ENCODE measurements at regions not wholly inside any gene's neighbourhood (a gene's known extent, or its start where the extent isn't known, plus 50 kb on each side); places are given as distances from the start of the nearest gene placed in this dataset.

DNA sequence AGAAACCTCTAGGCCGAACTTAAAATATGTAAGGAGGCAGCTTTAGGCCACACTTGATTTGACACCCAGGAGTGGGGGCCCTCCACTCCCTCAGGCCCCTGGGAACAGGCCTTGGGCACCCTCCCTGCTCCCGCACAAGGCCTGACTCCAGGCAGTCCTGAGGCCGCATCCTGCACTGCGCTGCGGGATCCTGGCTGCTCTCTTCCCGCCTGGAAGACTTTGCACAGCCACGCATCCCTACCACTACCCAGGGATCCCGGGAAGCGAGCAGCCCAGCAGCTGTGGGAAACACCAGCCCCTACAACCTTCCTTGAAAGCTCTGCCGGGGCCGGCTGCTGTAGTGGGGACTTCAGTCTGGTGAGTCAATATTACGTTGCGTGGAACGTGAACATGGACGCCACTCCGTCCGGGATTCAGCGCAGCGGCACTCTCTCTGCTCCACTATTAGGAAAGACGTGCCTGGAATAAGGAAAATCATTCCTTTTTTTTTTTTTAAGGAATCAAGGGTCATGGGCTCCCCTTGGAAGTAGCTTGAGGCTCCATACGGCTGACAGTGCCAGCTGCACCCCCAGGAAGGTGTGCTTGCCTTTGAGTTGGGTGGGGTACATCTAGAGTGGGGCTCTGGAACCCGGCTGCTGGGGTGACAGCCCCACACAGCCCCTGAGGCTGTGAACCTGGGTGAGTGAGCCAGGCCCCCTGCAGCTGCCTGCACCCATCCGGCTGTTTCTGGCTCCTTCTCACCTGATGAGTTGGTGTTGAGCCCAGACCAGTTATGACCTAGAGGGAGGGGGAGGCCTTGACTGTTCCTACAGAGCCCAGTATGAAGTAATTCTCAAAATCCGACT is 119.2 kb upstream of the TMEM18 start:
- no peaks in the 10 kb centered on the region for H3K36me3 ChIP-seq (ENCODE audit: control insufficient read depth, insufficient read depth, low read length)
- CTCF ChIA-PET = interaction anchor here (0.6 kb wide), 1 partner anchor 12 kb away, joined by 3 read pairs; no protein-coding TSS in a partner anchor
- no peaks in the 10 kb centered on the region for H3K27me3 ChIP-seq (ENCODE audit: control insufficient read depth, insufficient read depth, low read length)
- POLR2A ChIA-PET = no interaction called here
- no peak for DNase-seq (ENCODE audit: low read depth)
- TF ChIP-seq, protein P1, sequence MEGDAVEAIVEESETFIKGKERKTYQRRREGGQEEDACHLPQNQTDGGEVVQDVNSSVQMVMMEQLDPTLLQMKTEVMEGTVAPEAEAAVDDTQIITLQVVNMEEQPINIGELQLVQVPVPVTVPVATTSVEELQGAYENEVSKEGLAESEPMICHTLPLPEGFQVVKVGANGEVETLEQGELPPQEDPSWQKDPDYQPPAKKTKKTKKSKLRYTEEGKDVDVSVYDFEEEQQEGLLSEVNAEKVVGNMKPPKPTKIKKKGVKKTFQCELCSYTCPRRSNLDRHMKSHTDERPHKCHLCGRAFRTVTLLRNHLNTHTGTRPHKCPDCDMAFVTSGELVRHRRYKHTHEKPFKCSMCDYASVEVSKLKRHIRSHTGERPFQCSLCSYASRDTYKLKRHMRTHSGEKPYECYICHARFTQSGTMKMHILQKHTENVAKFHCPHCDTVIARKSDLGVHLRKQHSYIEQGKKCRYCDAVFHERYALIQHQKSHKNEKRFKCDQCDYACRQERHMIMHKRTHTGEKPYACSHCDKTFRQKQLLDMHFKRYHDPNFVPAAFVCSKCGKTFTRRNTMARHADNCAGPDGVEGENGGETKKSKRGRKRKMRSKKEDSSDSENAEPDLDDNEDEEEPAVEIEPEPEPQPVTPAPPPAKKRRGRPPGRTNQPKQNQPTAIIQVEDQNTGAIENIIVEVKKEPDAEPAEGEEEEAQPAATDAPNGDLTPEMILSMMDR (IDR thresholded peaks at IDR 0.05; ENCODE audit: insufficient read depth, low read depth, low read length) = no peak
- H3K4me3 ChIP-seq (ENCODE audit: low read depth, low read length) = no peak overlapping the region

DNA sequence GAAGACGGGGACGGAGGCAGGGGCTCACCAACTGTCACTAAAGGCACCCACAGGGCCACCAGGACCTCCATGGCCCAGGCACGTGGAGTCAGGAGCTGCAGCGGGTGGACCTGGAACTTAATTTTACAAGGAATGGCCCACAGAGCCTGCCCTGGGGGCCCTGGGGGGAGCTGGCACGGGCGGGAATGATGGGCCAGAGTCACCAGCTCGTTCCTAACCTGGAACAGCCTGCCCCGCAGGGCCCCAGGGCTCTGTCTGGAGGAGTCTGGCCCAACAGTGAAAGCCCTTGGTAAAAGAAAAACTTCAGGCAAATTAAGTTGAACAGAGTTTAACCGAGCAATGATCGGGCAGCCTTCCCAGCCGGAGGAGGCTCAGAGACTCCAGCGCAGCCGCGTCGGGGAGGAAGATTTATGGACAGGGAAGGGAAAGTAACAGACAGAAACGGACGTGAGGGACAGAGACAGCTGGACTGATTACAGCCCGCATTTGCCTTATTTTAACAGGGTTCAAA is 118.4 kb upstream of the TMEM18 start:
- Histone ChIP-seq H3K36me3 (ENCODE audit: control insufficient read depth, insufficient read depth, low read length) (no peaks in the 10 kb centered on the region), H3K4me3 (ENCODE audit: low read depth, low read length) (no peak overlapping the region), H3K27me3 (ENCODE audit: control insufficient read depth, insufficient read depth, low read length) (no peaks in the 10 kb centered on the region)
- POLR2A ChIA-PET = no interaction called here
- TF ChIP-seq, protein P1 (IDR thresholded peaks at IDR 0.05; ENCODE audit: insufficient read depth, low read depth, low read length) = no peak
- DNase-seq (ENCODE audit: low read depth) = no peak
- CTCF ChIA-PET = interaction anchor here (0.6 kb wide), 1 partner anchor 13 kb away, joined by 3 read pairs; no protein-coding TSS in a partner anchor

DNA sequence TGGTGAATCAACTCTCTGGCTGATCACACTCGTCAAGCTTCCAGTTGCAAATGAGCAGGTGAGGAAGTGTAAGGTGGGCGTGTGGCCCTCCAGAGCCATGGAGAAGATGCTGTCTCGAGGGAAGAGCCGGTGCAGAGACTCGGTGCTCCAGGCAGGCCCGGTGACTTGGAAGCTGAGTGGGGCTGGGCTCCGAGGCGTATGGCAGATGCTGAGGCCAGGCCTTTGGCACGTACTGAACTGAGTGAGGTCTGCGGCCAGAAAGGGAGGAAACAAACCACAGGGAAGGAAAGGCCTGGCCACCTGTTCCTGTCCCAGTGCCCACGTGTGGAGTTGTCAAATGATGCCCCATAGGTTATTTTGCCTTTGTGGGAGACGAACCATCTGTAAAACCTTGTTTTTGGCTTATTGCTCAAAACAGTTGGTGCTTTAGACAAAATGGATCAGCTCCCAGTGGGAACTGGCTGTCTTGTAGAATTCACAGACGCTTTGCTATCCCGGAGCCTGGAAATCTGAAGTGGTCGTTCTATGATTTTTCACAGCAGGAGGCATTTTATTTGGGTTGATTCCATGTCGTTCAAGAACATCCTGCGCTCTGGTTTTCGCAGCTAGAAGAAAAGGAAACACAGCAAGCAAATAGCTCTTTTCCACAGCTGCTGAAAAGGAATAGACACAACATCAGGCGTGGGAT is 117.5 kb upstream of the TMEM18 start:
- POLR2A ChIA-PET = no interaction called here
- DNase-seq (ENCODE audit: low read depth) = no peak

DNA sequence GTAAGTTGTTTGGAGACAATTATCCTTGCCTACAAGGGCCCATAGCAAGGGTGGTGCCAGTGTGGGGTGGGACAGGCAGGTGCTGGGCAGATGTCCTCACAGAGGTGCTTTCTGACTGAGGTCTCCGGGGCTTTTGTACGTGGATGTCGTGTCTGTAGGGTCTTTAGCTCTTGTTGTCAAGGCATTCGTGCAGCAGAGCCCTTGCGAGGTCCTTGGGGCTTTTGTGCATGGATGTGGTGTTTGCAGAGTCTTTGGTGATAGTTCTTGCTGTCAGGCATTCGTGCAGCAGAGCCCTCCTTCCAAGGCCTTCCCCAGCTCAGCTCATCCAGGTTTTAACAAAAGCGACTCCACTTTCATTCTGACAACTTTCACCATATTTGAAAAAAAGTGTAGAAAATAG is 116.0 kb upstream of the TMEM18 start:
- H3K36me3 ChIP-seq (ENCODE audit: control insufficient read depth, insufficient read depth, low read length) = no peaks in the 10 kb centered on the region
- no peak overlapping the region for H3K4me3 ChIP-seq (ENCODE audit: low read depth, low read length)
- TF ChIP-seq, protein P1 (IDR thresholded peaks at IDR 0.05; ENCODE audit: insufficient read depth, low read depth, low read length) = no peak
- no peaks in the 10 kb centered on the region for H3K27me3 ChIP-seq (ENCODE audit: control insufficient read depth, insufficient read depth, low read length)
- CTCF ChIA-PET = no interaction called here
- no peak for DNase-seq (ENCODE audit: low read depth)
- POLR2A ChIA-PET = no interaction called here

More for the DNA sequence above, 117.5 kb upstream of the TMEM18 start:
- H3K36me3 ChIP-seq (ENCODE audit: control insufficient read depth, insufficient read depth, low read length) = no peaks in the 10 kb centered on the region
- CTCF ChIA-PET = no interaction called here
- no peak overlapping the region for H3K4me3 ChIP-seq (ENCODE audit: low read depth, low read length)
- no peaks in the 10 kb centered on the region for H3K27me3 ChIP-seq (ENCODE audit: control insufficient read depth, insufficient read depth, low read length)
- TF ChIP-seq, protein P1 (IDR thresholded peaks at IDR 0.05; ENCODE audit: insufficient read depth, low read depth, low read length) = no peak

DNA sequence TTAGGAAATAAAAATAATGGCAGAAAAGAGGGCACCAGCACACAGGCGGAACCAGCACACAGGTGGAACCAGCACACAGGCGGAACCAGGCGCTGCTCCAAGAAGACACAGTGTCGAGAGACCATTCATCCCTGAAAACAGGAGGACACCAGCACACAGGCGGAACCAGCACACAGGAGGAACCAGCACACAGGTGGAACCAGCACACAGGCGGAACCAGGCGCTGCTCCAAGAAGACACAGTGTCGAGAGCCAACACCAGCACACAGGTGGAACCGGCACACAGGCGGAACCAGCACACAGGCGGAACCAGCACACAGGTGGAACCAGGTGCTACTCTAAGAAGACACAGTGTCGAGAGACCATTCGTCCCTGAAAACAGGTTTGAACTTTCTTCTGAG is 115.5 kb upstream of the TMEM18 start:
- POLR2A ChIA-PET = no interaction called here
- no peak for DNase-seq (ENCODE audit: low read depth)
- TF ChIP-seq, protein P1 (IDR thresholded peaks at IDR 0.05; ENCODE audit: insufficient read depth, low read depth, low read length) = no peak
- CTCF ChIA-PET = no interaction called here
- H3K27me3 ChIP-seq (ENCODE audit: control insufficient read depth, insufficient read depth, low read length) = no peaks in the 10 kb centered on the region
- no peaks in the 10 kb centered on the region for H3K36me3 ChIP-seq (ENCODE audit: control insufficient read depth, insufficient read depth, low read length)
- no peak overlapping the region for H3K4me3 ChIP-seq (ENCODE audit: low read depth, low read length)

Data from BJ (cell line).